Left renal pelvis (tissue), 4 donors: ENCODE measurements at regions not wholly inside any gene's neighbourhood (a gene's known extent, or its start where the extent isn't known, plus 50 kb on each side); places are given as distances from the start of the nearest gene placed in this dataset.

Experiments used
- DNase-seq, 4 donors: peaks; one replicate each; pipeline ENCODE4 v3.0.0-alpha.2; 2013; ENCODE audit warnings: low read depth in 4 of 4, low spot score in 3 of 4

DNA sequence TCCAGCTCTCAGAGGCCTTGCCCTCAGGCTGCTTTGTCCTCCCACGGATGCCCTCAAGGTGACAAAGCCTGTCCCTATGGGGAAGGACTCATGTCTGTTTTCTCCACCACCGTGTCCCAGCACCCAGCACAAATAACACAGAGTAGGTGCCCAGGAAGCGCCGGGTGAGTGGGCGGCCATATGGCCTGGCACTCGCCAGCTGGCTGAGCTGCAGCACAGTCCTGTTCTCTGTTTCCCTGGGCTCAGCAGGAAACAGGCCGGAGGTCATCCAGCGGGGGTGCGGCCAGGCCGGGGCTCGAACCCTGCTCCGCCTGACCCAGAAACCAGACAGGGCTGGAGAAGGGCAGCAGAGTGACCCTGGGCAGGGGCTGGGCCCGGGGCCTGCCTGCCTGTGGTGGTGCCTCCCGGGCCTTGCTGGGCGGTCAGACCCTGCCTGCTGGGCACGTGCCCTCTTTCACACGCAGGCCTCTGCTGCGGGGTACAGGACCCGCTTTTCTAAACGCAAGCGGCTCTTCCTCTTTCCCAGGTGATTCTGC, 139.0 kb upstream of the CIBAR2 start:
- DNase-seq: no peak

DNA sequence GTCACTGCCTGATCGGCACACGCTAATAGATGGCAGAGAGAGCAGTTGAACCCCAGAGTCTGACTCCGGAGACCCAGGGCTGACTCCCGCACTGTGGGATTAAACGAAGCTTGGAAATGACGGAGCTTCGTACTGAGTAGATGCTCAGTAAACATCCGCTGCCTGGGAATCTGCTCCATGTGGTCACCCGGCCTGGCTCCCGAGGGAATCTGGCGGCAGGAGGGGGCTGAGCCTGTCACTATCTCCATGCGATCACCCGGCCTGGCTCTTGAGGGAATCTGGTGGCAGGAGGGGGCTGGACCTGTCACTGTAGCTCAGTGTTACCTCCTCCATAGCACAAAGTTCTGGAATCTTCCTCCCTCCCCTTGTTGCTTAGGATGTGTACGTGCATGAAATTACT, 139.7 kb upstream of the CIBAR2 start:
- DNase-seq: no peak

DNA sequence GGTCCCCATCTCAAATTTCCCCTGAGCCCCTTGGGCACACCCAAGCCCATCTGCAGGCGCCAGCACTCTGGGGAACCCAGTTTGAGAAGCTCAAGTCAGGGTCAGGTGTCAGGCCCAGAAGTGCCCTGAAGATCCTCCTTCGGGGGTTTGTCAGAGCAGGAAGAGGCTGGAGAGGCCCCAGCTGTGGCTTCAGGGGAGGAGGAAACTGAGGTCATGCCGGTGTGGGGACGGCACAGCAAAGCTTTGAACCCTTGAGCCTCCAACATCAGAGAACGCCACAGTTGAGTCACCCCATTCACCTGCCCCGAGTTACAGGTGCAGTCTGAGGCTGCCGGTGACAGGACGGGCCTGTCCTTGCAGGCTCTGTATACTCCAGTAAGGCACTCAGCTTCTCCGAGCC, 140.2 kb upstream of the CIBAR2 start:
- no peak for DNase-seq

DNA sequence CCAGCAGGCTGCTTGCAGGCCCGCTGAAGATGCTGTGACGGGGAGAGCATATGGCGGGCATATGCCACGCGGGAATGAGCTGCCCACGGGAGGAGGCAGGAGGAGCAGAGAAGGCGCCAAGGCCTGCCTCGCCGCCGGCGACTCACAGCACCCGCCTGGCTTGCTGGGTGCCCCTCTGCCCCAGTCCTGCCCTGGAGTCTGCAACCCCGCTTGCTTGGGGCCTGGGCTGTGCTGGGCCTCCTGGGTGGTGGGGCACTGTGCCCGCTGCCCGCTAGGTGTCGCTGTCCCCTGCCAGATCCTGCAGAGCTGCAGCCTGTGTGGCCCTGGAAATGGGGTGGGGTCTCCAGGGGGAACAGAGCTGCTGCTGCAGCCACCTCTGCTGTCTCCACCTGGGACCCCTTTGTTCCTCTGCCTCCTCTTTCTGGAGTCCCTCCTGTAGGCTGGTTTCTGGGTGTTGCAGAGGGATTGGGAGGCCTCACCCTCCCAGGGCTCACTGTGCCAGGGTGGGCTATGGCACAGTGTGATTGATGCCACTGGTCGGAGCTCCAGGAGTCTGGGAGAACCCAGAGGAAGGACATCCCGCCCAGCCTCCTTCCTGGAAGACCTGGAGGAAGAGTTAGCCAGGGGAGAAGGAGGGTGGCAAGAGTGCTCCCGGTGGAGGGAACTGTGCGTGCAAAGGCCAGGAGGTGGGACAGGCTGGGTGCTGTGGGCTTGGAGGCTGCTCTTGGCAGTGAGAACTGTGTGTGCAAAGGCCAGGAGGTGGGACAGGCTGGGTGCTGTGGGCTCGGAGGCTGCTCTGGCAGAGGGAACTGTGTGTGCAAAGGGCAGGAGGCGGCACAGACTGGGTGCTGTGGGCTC, 141.0 kb upstream of the CIBAR2 start:
- no peak for DNase-seq

DNA sequence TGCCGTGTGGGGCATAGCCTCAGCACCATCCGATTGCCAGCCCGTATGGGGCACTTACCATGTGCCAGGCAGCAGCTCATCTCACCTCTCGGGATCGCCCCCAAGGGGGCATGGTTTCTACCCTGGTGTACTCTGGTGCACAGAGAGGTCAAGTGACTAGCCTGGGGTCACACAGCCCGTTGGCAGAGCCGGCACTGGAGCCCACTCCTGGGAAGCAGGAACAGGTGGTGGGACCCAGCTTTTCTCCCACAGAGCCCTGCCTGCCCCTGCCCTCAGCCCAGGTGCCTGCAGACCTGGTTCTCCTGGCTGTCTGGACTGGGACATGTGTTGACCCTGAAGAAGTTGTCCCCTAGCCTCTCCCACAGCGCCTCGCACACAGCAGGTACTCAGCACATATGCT, 141.8 kb upstream of the CIBAR2 start:
- DNase-seq: no peak

DNA sequence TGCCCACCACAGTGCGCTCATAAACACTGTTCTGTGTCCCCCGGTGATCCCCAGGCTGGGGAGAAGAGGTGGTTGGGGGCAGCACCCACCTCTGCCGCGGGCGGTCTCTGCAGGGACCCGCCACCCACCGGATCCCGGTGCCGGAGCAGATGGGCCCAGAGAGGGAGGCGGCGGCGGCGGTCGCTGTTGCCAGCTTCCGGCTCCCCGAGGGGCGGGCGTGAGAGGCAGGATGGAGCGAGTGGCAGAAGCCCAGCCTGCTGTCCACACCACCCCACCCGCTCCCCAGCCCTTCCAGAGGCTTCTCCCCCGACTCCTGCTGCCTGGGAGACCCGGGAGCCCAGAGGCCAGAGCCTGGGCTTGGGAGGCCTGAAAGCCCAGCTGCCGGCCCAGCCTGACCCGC, 142.6 kb upstream of the CIBAR2 start:
- no peak for DNase-seq

DNA sequence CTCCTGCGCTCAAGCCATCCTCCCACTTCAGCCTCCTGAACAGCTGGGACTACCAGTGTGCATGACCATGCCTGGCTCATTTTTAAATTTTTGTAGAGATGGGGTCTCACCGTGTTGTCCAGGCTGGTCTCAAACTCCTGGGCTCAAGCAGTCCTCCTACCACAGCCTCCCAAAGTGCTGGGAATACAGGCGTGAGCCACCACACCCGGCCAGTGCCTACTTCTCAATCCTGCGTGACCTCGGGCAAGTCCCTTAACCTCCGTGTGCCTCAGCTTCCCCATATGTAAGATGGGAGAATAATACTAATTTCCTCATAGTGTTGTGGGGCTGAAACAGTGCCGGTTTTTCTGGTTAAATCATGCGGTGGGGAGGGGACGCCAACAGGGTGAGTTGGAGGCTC, 143.5 kb upstream of the CIBAR2 start:
- DNase-seq: no peak

DNA sequence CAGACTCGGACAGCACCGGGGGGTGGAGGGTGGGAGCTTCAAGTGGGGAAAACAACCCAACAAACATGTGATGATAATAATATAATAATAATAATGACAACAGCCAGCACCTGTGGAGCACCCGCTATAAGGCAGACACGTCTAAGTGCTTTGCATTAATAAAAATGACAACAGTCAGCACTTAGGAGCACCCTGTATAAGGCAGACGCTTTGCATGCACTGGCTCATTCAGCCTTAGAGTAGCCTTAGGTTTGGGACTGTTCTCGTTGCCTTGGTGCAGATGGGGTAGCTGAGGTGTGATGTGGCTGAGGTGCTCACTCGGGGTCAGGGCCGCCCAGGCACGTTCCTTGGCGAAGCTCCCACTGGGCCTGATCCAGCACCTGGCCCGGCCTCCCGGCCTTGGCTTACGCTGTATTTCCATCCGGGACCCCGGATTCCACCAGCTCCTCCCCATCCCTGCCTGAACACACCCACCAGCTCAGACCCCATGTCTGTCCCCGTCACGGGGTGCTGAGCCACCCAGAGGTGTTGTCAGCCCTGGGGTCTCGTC, 144.0 kb upstream of the CIBAR2 start:
- no peak for DNase-seq

DNA sequence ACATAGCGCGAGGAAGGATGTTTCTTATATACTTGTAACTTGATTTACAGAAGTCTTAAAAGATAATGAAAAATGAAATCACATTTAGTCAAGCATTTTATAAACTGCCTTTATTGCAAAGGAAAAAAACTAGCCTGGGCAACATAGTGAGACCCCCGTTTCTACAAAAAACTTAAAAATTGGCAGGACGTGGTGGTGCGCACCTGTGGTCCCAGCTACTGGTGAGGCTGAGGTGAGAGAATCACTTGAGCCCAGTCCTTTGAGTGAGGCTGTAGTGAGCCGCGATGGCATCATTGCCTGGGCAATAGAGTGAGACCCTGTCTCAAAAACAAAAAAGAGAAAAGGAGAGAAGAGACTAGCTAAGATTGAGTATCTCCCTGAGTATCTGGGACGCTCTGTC, 145.2 kb upstream of the CIBAR2 start:
- DNase-seq: no peak

DNA sequence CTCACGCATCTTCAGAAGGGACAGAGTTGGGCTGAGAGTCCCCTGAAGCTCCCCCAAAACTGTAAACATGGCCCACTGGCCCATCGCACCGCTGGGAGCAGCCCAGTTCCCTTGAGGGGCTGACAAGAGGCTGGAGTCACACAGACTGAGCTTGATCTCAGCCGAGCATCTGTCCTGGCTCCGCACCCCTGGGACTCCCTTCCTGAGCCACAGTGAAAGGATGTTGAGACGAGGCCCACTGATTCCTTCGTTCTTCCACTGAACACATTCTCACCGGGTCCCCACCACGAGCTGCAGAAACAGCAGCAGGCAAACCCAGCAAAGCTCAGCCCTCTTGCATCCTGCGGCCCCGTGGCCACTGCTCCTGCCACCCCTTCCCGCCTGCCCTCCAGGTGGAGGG, 145.9 kb upstream of the CIBAR2 start:
- no peak for DNase-seq

DNA sequence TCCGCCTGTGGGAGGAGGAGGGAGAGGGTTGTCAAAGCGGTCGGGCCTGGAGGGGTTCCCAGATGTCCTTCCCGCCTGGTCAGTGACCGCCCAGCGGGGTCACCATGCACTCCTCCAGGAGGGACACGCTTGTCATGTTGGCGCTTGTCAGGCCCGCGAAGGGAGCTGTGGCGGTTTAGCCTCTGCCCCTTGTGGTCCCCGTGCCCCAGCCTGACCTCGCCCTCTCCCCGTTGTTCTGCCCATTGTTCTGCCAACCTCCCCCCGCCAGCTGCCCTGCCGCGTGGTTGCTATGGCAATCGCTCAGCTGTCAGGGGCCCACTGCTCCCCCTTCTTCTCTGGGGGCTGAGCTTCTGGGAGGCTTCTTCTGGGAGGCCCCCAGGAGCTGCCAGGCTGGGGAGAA, 146.4 kb upstream of the CIBAR2 start:
- no peak for DNase-seq

DNA sequence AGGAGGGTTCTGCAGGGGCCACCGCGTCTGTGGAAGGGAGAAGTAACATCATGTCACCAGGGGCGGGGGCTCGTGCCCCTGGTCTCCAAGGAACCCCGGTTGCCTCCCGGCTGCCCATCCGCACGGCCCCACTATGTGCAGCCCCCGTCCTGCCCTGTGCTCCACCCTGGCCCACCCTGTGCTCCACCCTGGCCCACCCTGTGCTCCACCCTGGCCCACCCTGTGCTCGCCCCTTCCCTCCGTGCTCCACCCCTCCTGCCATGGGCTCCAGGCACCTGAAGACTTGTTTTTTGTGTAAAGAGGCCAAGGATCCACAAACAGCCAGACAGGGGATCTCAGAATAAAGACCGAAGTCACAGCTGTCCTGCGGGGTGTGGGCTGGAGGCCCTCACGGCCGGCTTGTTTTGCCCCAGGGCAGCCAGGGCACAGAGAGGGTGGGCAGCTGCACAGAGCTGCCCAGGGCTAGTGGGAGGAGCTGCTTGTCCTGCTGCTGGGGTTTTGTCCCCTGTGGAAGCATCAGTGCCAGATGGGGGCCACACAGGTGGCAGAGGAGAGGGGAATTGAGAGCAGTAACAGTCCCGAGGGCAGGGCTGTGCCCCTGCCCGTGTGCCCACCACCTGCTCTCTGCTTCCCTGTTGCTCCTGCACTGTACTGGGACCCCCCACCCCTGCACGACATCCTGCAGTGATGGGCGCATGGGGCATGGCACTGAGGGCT, 147.0 kb upstream of the CIBAR2 start:
- DNase-seq: no peak

DNA sequence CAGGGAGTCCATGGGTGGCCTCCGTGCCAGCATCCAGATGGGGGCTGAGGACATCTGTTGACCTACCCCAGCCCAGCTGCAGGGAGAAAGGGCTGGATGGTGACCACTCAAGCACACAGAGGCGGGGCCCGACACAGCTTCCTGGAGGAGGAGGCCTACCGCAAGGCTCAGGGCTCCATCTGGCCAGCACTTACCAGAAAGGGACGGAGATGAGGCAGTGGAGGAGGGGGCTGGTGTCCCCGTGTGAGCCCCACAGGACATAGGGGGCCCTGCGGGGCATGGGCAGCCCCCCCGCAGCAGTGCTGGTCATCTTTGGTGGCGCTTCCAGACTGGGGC, 147.5 kb upstream of the CIBAR2 start:
- no peak for DNase-seq

DNA sequence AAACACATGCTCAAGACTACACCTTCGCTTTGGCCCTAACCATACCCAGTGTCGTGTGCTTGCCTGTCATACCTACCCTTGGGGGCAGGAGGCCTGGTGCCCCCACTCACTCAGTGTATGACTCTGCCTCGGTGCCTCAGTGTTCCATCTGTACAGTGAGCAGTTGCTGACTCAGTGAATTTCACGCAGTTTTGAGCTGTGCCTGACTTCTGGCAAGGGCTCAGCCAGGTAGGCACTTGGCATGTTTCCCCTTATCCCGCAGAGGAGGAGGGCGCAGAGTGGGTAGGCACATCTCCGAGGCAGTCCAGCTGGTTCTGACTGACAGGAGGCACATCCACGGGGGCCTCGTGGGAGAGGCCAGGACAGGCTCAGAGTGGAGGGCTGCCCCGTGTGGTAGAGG, 148.9 kb upstream of the CIBAR2 start:
- no peak for DNase-seq

DNA sequence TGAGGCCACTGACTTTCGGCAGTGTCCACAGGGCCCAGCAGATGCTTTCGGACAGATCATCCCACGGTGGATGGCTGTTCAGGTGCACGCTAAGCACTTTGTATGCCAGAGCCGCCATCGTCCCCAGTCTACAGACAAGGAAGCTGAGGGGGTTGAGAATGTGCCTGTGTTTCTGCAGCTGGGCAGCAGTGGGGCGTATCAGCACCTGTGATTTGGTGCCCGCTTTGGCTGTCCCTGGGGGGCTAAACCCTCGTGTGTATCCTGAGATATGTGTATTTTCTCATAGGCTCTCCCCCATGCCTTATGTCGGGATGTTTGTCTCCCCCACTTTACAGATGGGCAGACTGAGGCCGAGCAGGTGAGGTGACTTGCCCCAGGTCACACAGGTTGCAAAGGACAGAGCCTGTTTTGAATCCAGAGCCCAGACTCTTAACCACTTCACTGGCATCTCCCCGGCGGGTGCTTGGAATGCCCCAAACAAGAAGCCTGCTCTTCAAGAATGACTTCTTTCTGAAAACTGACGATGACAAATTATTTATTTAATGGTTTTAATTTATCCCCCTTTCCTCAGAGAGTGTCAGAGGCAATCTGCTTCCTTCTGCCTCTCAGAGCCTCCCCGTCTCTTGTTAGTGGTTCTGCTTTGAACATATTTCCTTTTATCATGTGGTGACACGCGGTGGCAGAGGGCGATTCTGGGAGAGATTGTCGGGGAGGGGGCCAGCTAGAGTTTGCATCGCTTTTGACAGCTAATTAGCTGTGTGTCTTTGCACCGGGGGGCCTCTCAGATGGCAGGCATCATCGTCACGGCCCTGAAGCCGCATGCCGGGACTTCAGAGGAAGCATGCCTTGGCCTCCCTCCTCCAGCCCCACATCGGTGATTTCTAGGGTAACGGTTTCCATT, 149.6 kb upstream of the CIBAR2 start:
- no peak for DNase-seq

DNA sequence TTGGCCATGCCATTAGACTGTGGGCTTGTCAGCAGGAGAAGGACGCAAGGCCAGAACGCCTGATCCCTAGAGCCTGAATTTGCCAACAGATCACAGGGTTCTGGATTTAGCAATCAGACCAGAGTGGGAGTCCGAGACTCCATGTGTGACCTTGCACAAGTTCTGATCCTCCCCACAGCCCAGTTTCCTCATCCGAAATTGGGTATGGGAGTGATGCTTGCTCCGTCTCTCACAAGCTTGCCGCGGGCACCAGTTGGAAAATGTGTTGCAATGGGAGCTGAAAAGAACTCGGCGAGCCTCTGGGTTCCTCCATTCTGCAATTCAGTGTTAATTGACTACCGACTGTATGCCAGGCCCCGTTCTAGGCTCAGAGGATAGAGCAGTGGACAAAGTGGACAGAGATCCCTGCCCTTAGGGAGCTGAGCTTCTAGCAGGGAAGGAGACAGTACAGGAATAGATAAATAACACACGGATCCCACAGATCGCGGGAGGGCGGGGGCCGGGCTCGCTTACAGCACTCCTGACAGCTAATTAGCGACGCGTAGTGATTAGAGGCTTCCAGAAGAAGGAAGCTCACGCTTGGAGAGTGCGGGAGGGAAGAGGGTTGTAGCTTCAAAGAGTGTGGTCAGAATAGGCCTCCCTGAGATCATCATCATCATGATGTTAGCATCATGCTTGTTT, 150.4 kb upstream of the CIBAR2 start:
- no peak for DNase-seq

DNA sequence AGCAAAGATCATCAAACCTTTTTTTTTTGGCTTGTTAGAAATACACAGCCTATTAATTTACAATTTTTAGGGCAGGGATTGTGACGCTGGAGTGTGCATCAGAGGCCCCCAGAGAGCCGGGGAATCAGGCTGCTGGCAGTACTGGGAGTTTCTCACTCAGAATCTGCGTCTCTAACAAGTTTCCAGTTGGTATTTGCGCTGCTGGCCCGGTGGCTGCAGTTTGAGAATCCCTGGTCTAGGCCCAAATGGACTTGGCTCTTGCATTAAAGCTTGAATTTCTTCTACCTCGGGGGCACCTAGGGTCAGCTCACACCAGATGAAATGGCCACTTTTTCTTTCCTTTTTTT, 150.9 kb upstream of the CIBAR2 start:
- DNase-seq: no peak

DNA sequence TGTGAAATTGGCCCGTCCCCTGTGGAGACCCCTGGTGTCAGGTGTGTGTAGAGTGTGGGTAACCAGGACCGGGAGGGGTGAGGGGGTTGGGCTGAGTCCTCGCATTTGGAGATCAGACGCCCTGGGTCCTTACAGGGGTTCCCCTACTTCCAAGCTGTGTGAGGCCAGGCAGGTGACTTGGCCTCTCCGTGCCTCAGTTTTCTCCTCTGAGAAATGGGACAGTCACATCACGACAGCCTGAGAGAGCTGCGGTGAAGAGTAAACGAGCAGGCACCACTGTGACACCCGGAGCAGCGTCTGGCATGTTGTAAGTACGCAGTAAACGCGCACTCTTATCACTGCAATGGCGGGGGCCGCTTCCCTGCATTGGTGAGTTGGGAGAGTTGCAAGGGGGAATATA, 152.5 kb upstream of the CIBAR2 start:
- DNase-seq: no peak

DNA sequence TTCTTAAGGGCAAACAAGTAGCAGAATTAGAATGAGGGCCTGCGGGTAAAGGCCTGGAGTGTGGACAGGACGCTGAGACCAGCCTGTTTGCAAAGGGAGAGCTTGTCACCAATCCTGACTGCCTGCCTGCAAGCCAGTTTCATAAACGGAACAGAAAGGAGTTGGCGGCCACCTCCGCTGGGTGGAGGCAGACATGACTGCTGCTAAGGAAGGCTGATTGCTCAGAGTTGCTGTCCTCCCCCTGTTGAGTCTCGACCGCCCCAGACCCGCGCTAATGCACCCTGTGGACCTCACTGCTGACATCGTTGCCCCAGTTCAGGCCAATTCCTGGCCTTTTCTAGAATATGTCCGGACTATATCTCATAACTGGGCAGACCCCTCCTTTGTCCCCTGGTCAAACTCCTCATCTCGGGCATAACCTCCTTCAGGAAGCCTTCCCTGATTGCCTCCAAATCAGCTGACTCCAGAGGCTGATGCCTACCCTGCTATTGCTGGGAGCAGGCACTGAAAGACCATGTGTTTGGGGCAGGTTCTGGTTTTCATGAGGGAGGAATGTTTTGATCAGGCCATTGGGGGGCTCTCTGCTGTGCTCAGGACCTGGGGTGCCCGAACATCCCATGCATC, 153.0 kb upstream of the CIBAR2 start:
- DNase-seq: no peak

DNA sequence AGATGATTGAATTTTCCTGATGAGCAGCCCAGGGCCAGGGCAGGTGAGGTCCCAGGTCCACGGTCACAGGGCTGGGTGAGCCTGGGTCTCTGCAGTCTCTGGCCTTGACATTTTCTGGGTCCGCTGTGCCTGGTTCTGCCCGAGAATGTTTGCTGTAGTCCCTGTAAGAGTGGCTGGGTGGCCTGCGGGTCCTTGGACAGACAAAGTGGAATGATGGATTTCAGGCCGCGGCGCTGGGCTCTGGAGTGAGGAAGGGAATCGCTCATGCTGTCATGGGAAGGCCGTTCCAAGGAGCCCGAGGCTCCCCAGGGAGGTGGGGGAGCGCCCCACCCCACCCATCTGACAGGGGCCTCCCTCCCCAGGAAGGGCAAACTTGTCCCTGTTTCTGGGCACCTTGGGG, 153.5 kb upstream of the CIBAR2 start:
- DNase-seq: no peak
